NCI-H510A treated with DMSO at 0.1 percent for 48 hours (cell line): ENCODE measurements at regions not wholly inside any gene's neighbourhood (a gene's known extent, or its start where the extent isn't known, plus 50 kb on each side); places are given as distances from the start of the nearest gene placed in this dataset.
"Not testable (repeated sequence)": the region's sequence is repeated elsewhere in the genome, so short reads cannot be mapped to it uniquely, and the experiment has no call there.

Source experiments
- DNase-seq: peaks from one replicate; lab custom pipeline; 2025; lab: John Stamatoyannopoulos, UW

DNA sequence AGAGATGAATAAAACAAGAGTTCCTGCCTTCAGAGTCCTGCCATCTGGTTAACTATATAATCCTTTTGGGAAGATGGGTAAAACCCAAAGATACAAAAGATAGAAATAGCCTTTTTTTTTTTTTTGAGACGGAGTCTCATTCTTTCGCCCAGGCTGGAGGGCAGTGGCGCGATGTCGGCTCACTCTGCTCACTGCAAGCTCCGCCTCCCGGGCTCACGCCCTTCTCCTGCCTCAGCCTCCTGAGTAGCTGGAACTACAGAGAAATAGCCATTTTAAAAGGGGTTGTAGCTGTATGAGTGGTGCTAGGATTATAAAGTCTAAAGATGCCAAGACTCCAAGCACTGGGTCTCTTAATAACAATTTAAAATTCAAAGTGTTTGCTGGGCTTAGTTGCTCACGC, 97.2 kb downstream of the KDR start:
- no peak for DNase-seq

DNA sequence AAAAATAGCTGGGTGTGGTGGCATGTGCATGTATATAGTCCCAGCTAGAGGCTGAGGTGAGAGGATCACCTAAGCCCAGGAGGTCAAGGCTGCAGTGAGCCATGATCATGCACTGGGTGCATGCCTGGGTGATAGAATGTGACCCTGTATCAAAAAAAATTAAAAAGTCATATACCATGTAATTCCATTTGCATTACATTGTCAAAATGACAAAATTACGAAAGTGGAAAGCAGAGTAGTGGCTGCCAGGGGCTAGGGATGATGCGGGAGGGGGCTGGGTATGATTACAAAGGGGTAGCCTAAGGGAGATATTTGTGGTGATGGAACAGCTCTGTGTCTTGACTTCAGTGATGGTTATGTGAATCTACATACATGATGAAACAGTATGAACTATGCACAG, 97.8 kb downstream of the KDR start:
- no peak for DNase-seq

DNA sequence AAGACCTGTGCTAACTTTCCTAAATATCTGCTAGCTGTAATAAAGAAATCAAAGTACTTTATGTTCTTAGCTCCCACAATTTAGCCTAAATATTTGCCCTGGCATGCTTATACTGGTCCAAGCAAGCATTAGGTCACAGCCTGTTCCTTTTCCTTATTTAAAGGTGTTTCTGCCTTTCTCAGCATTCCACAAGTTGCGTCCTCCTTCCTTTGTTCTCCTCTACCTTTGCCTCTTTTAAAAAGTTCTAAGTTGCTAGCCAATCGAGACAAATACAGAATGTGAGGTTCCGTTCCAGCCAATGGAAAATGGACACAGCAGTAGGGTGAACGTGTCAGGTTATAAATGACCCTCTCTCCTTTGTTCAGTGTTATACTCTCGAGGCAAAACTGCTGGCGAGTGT, 99.9 kb downstream of the KDR start:
- DNase-seq: not testable (repeated sequence)

GRCh38 chr4:55023030-55023429, 102.4 kb downstream of the KDR start:
- no peak for DNase-seq

DNA sequence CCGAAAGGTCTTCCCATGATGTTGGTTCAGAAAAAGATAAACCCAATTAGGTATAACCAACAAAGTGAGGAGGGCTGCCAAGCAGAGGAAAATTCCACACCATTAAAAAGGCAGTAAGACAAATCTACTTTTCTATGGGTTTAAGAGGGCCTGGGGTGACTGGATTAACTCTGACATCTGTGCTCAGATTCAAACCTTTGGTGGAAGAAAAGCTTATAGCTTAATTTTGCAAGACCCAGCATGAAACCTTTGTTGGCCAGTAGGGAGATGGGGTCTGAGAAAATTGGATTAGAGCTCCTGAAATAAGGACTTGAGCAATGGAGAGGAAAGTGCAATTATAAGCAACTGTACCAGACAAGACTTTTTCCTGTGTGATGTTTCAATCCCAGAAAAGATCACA, 104.2 kb downstream of the KDR start:
- DNase-seq: no peak

DNA sequence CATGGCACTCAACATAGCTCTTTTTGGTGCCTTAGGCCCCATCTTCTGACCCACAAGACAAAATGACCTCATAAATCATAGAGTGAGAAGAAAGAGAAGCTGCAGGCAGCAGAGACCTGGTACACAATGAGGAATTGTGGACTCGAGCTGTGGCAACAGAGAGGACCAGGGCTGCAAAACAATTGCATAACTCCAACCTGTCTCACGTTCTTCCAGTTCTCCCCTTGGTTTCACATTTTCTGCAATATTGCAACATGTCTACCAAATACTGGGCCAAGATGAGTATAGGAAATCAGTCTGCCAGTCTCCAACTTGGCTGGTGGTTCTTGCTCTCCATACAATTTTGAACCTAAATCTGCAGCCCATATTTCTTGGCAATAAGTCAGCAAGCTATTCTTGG, 105.3 kb downstream of the KDR start:
- no peak for DNase-seq

- no peak for DNase-seq
Observed at GRCh38 chr4:55018978-55019377, 106.4 kb downstream of the KDR start.

DNA sequence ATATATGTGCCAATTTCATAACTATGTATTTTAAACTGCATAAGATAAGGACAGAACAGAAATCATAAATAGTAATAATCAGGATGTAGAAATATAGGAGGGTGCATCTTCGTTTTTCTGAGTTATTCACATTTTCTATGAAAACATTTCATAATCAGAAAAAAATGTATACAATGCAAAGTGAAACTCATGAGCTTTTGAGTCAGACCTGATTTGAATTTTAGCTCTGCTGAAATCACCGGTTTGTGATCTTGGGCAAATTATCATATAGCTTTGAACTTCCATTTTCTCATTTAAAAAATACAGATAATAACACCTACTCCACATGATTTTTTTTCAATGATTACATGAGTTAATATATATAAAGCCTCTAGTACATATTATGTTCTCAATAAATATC, 106.9 kb downstream of the KDR start:
- DNase-seq: no peak

- no peak for DNase-seq
Observed at GRCh38 chr4:55017406-55017805, 108.0 kb downstream of the KDR start.

DNA sequence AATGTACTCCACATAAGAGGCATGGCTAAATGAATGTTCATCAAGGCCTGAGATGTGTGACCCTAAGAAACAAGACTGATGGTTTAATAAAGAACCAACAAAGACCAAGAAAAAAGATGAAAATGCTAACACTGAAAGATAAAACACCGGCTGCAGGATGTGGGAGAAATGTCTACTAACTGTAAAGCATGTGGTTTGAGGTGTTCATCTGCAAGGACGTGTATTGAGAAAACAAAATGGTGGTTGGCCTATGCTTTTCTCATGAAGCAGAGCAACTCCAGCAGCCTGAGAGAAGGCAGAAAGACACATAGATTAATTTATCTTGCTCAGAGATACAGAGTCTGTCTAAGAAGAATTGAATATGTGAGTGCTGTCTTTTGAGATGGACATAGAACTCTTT, 109.3 kb downstream of the KDR start:
- no peak for DNase-seq

DNA sequence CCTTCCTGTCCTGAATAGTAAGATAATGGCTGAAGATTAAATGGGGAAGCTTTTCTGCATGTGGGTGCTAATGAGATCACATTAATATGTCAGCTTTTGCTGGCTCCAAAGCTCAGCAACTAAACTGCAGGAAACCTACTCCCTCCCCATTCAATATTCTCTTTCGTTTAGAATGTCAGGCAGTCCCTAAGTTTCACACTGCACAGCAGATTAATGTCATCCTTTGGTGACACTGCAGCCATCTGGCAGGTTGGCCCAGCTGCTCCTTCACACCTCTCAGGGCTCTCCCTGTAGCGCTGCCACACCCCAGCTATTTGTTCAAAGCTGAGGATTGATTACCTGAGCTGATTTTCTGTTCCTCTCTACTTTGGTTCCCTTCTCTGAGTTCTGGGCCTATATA, 110.5 kb downstream of the KDR start:
- DNase-seq: peak; percentile 89

- DNase-seq: no peak
Observed at GRCh38 chr4:55013431-55013955, 111.9 kb downstream of the KDR start.

GRCh38 chr4:55012363-55013230, 112.8 kb downstream of the KDR start:
- peak; percentile 54 for DNase-seq

- no peak for DNase-seq
Observed at GRCh38 chr4:55011761-55012160, 113.6 kb downstream of the KDR start.

- no peak for DNase-seq
Observed at GRCh38 chr4:55010550-55010949, 114.8 kb downstream of the KDR start.

GRCh38 chr4:55008166-55009056, 117.0 kb downstream of the KDR start:
- no peak for DNase-seq

- no peak for DNase-seq
Observed at GRCh38 chr4:55005910-55006309, 119.5 kb downstream of the KDR start.

GRCh38 chr4:55004831-55005230, 120.6 kb downstream of the KDR start:
- no peak for DNase-seq

- no peak for DNase-seq
Observed at GRCh38 chr4:55002431-55002830, 123.0 kb downstream of the KDR start.

GRCh38 chr4:55001538-55001937, 123.9 kb downstream of the KDR start:
- no peak for DNase-seq

- no peak for DNase-seq
Observed at GRCh38 chr4:54999003-54999402, 126.4 kb downstream of the KDR start.

GRCh38 chr4:54993473-54994026, 131.8 kb downstream of the KDR start:
- not testable (repeated sequence) for DNase-seq

DNA sequence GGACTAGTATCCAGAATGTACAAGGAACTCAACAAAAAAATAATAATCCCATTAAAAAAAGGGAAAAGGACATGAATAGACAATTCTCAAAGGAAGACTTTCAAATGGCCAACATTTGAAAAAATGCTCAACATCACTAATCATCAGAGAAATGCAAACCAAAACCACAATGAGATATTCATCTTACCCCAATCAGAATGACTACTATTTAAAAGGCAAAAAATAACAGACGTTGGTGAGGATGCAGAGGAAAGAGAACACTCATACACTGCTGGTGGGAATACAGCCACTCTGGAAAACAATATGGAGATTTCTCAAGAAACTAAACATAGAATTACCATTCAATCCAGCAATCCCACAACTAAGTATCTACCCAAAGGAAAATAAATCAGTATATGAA, 133.1 kb downstream of the KDR start:
- DNase-seq: no peak
